Astrocyte (in vitro differentiated cells and primary cell): ENCODE measurements at regions not wholly inside any gene's neighbourhood (a gene's known extent, or its start where the extent isn't known, plus 50 kb on each side); places are given as distances from the start of the nearest gene placed in this dataset.

Source experiments
- CTCF ChIP-seq: IDR thresholded peaks from 2 replicates; pipeline ENCODE4 v1.5.1; 2011; ENCODE audit warnings: low read depth, mild to moderate bottlenecking, inconsistent platforms, low read length, moderate library complexity; ENCODE audit not compliant: insufficient read depth
- EZH2 ChIP-seq: IDR thresholded peaks from 2 replicates; pipeline ENCODE4 v1.6.1; 2012; ENCODE audit warnings: mild to moderate bottlenecking, low read length, inconsistent platforms; ENCODE audit not compliant: insufficient read depth

DNA sequence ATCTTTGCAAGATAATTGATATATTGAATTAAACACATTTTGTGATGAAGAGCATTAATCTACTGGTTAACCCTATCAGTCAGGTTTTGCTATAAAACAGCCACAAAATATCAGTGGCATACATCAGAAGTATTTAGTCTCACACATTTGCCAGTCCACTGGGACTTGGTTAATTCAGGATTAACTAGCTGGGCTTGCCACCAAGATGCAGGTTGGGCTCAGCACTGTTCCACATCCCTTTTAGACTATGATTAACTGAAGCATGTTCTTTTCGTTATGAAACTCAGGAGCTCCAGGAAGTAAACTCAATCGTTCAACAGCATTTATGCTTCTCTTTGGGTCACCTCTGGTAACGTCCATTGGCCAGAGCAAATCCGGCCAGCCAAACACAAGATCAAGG lies 538.1 kb upstream of the HS3ST1 start:
- TF ChIP-seq CTCF (no peak), EZH2 (no peak)
